Astrocyte (in vitro differentiated cells and primary cell): ENCODE measurements at regions not wholly inside any gene's neighbourhood (a gene's known extent, or its start where the extent isn't known, plus 50 kb on each side); places are given as distances from the start of the nearest gene placed in this dataset.
A peak's percentile ranks its signal among the peaks of the same experiment; 100 is the strongest.

Source experiments
- DNase-seq: peaks from one replicate; pipeline ENCODE4 v3.0.0-alpha.2; 2010; ENCODE audit warnings: low read depth
- FAIRE-seq: peaks from 2 replicates; lab custom pipeline; 2011; peaks lifted over from hg19 to GRCh38; lab: Jason Lieb, UNC
- H2AFZ ChIP-seq: 2 replicates; pipeline ENCODE4 v1.6.0; 2012; ENCODE audit warnings: low read depth, low read length, inconsistent platforms
- H3K27ac ChIP-seq: 2 replicates; pipeline ENCODE4 v1.5.1; 2011; ENCODE audit warnings: low read depth, low read length, inconsistent platforms
- H3K27me3 ChIP-seq: 2 replicates; pipeline ENCODE4 v1.6.0; 2011; ENCODE audit warnings: low read length, inconsistent platforms; ENCODE audit not compliant: insufficient read depth
- H3K36me3 ChIP-seq: 2 replicates; pipeline ENCODE4 v1.5.1; 2011; ENCODE audit warnings: low read length, inconsistent platforms; ENCODE audit not compliant: insufficient read depth
- H3K4me1 ChIP-seq: 2 replicates; pipeline ENCODE4 v1.5.1; 2011; ENCODE audit warnings: low read length, inconsistent platforms; ENCODE audit not compliant: insufficient read depth
- H3K4me2 ChIP-seq: 2 replicates; pipeline ENCODE4 v1.6.0; 2012; ENCODE audit warnings: low read length, inconsistent platforms
- H3K4me3 ChIP-seq: 2 replicates; pipeline ENCODE4 v1.5.1; 2011; ENCODE audit warnings: low read depth, mild to moderate bottlenecking, low read length, inconsistent platforms; ENCODE audit not compliant: insufficient read depth
- H3K79me2 ChIP-seq: 2 replicates; pipeline ENCODE4 v1.6.0; 2012; ENCODE audit warnings: mild to moderate bottlenecking, low read length, inconsistent platforms; ENCODE audit not compliant: insufficient read depth
- H3K9ac ChIP-seq: 2 replicates; pipeline ENCODE4 v1.6.0; 2012; ENCODE audit warnings: mild to moderate bottlenecking, low read length, inconsistent platforms
- H3K9me3 ChIP-seq: 2 replicates; pipeline ENCODE4 v1.5.1; 2012; ENCODE audit warnings: low read depth, mild to moderate bottlenecking, low read length, inconsistent platforms; ENCODE audit not compliant: insufficient read depth
- H4K20me1 ChIP-seq: 2 replicates; pipeline ENCODE4 v1.6.0; 2012; ENCODE audit warnings: low read length, inconsistent platforms; ENCODE audit not compliant: insufficient read depth
- H3K27ac Mint-ChIP-seq: one replicate; pipeline ENCODE4 v1.8.0; 2021; ENCODE audit warnings: mild to moderate bottlenecking, mixed read lengths; ENCODE audit not compliant: unreplicated experiment
- H3K27me3 Mint-ChIP-seq: one replicate; pipeline ENCODE4 v1.8.0; 2021; ENCODE audit warnings: low read depth, mixed read lengths; ENCODE audit not compliant: unreplicated experiment
- H3K36me3 Mint-ChIP-seq: one replicate; pipeline ENCODE4 v1.8.0; 2021; ENCODE audit warnings: low read depth, mixed read lengths; ENCODE audit not compliant: unreplicated experiment
- H3K4me1 Mint-ChIP-seq: one replicate; pipeline ENCODE4 v1.8.0; 2021; ENCODE audit warnings: low read depth, mixed read lengths; ENCODE audit not compliant: unreplicated experiment
- H3K4me3 Mint-ChIP-seq: one replicate; pipeline ENCODE4 v1.8.0; 2021; ENCODE audit warnings: mild to moderate bottlenecking, moderate library complexity, mixed read lengths; ENCODE audit not compliant: unreplicated experiment
- H3K9me3 Mint-ChIP-seq: one replicate; pipeline ENCODE4 v1.8.0; 2021; ENCODE audit warnings: mild to moderate bottlenecking, mixed read lengths; ENCODE audit not compliant: unreplicated experiment
- EZH2 ChIP-seq: IDR thresholded peaks from 2 replicates; pipeline ENCODE4 v1.6.1; 2012; ENCODE audit warnings: mild to moderate bottlenecking, low read length, inconsistent platforms; ENCODE audit not compliant: insufficient read depth
- TF ChIP-seq, protein P1 (sequence below): IDR thresholded peaks from 2 replicates; pipeline ENCODE4 v1.5.1; 2011; ENCODE audit warnings: low read depth, mild to moderate bottlenecking, inconsistent platforms, low read length, moderate library complexity; ENCODE audit not compliant: insufficient read depth

DNA sequence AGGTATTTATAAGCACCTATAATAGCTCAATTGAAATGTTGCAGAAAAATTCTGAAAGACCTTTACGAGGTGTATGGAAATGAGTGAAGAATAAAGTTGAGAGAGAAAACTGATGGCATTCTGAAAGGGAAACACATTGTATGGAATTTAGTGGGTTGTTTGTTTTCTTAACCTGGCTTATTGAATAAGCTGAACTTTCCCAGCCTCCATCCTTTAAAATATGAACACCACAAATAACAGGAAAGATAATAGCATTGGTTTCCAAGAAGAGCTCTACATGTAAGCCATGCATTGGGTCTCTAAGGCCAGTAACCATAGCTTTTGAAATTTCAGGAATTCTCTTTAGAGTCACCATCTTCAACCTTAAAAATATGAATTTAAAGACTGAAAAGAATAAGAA is 709.0 kb downstream of the USP25 start:
- Mint-ChIP-seq H3K9me3 (no peaks in the 10 kb centered on the region), H3K4me1 (no peaks in the 10 kb centered on the region), H3K27me3 (no peaks in the 10 kb centered on the region), H3K27ac (no peak overlapping the region), H3K4me3 (no peak overlapping the region), H3K36me3 (no peaks in the 10 kb centered on the region)
- H3K9me3 ChIP-seq, result no peaks in the 10 kb centered on the region
- no peak overlapping the region for H3K4me3 ChIP-seq
- H3K9ac ChIP-seq, result no peak overlapping the region
- peaks cover 18% of the 10 kb centered on the region for H3K79me2 ChIP-seq
- FAIRE-seq (no peak), DNase-seq (no peak)
- no peaks in the 10 kb centered on the region for H3K4me1 ChIP-seq
- no peak overlapping the region for H3K4me2 ChIP-seq
- H3K27ac ChIP-seq, result no peak overlapping the region
- no peak for TF ChIP-seq EZH2
- TF ChIP-seq, protein P1, sequence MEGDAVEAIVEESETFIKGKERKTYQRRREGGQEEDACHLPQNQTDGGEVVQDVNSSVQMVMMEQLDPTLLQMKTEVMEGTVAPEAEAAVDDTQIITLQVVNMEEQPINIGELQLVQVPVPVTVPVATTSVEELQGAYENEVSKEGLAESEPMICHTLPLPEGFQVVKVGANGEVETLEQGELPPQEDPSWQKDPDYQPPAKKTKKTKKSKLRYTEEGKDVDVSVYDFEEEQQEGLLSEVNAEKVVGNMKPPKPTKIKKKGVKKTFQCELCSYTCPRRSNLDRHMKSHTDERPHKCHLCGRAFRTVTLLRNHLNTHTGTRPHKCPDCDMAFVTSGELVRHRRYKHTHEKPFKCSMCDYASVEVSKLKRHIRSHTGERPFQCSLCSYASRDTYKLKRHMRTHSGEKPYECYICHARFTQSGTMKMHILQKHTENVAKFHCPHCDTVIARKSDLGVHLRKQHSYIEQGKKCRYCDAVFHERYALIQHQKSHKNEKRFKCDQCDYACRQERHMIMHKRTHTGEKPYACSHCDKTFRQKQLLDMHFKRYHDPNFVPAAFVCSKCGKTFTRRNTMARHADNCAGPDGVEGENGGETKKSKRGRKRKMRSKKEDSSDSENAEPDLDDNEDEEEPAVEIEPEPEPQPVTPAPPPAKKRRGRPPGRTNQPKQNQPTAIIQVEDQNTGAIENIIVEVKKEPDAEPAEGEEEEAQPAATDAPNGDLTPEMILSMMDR, result no peak
- no peak overlapping the region for H2AFZ ChIP-seq
- no peaks in the 10 kb centered on the region for H3K36me3 ChIP-seq
- no peaks in the 10 kb centered on the region for H3K27me3 ChIP-seq
- no peaks in the 10 kb centered on the region for H4K20me1 ChIP-seq

DNA sequence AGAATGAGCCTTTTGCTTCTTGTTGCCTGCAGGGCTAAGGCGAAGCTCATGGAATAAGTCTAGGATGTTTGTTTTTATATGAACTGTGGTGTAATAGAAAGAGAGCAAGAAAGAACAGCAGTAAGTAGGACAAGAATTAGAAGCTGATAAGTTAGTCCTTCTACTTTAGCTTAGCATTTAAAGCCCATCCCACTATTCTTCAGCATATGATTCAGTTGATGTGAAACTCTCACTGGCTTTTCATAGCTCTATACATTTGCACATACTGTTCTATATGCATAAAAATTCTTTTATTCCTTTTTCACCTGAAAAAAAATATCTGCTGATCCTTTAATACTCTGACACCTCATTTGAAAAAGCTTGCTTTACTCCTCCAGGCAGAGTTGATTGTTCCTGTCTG is 712.0 kb downstream of the USP25 start:
- H3K36me3 ChIP-seq, result no peaks in the 10 kb centered on the region
- no peak overlapping the region for H3K27ac ChIP-seq
- Mint-ChIP-seq H3K27ac (no peak overlapping the region), H3K36me3 (no peaks in the 10 kb centered on the region), H3K27me3 (no peaks in the 10 kb centered on the region), H3K4me3 (no peak overlapping the region), H3K4me1 (no peaks in the 10 kb centered on the region), H3K9me3 (no peaks in the 10 kb centered on the region)
- DNase-seq, result no peak
- H3K4me3 ChIP-seq, result no peak overlapping the region
- H2AFZ ChIP-seq, result no peak overlapping the region
- TF ChIP-seq, protein P1, result no peak
- no peak for TF ChIP-seq EZH2
- no peaks in the 10 kb centered on the region for H3K9me3 ChIP-seq
- no peaks in the 10 kb centered on the region for H4K20me1 ChIP-seq
- H3K4me1 ChIP-seq, result no peaks in the 10 kb centered on the region
- peaks cover 39% of the 10 kb centered on the region for H3K79me2 ChIP-seq
- no peak for FAIRE-seq
- no peak overlapping the region for H3K4me2 ChIP-seq
- H3K27me3 ChIP-seq, result no peaks in the 10 kb centered on the region
- no peak overlapping the region for H3K9ac ChIP-seq

DNA sequence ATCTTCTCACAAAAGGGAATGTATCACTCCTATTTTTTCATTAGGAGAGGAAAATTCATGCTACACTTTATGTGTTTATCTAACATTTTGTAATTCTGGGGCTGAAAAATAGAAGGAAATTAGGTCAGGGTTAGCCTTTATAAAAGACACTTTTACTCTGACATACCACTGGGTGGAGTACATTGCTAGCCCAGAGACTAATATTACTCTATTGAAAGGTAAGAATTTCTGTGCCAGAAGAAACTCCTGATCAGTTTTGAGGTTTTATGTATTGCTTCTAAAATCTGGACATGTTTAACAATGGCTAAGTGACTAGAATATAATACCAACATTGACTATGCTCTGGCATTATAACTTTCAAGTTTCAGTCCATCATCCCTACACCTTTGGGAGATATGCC is 724.6 kb downstream of the USP25 start:
- Histone ChIP-seq H3K4me2 (no peak overlapping the region), H3K36me3 (no peaks in the 10 kb centered on the region), H2AFZ (no peak overlapping the region), H3K4me1 (no peaks in the 10 kb centered on the region), H3K27ac (no peak overlapping the region), H3K27me3 (no peaks in the 10 kb centered on the region), H3K4me3 (no peak overlapping the region), H4K20me1 (peaks cover 4% of the 10 kb centered on the region), H3K9ac (no peak overlapping the region), H3K9me3 (no peaks in the 10 kb centered on the region), H3K79me2 (peaks cover 30% of the 10 kb centered on the region)
- no peak for FAIRE-seq
- DNase-seq, result no peak
- H3K27me3 Mint-ChIP-seq, result no peaks in the 10 kb centered on the region
- no peaks in the 10 kb centered on the region for H3K36me3 Mint-ChIP-seq
- no peak overlapping the region for H3K27ac Mint-ChIP-seq
- H3K4me3 Mint-ChIP-seq, result no peak overlapping the region
- no peak for TF ChIP-seq EZH2
- TF ChIP-seq, protein P1, result peak; percentile 38
- no peaks in the 10 kb centered on the region for H3K9me3 Mint-ChIP-seq
- H3K4me1 Mint-ChIP-seq, result no peaks in the 10 kb centered on the region
